GM18520 (cell line): ENCODE measurements at regions not wholly inside any gene's neighbourhood (a gene's known extent, or its start where the extent isn't known, plus 50 kb on each side); places are given as distances from the start of the nearest gene placed in this dataset.
"Not testable (repeated sequence)": the region's sequence is repeated elsewhere in the genome, so short reads cannot be mapped to it uniquely, and the experiment has no call there.

Experiments
- ATAC-seq: cut with Tn5 transposase; IDR thresholded peaks from one replicate; pipeline ENCODE4 v1.9.1; 2021; ENCODE audit not compliant: unreplicated experiment

DNA sequence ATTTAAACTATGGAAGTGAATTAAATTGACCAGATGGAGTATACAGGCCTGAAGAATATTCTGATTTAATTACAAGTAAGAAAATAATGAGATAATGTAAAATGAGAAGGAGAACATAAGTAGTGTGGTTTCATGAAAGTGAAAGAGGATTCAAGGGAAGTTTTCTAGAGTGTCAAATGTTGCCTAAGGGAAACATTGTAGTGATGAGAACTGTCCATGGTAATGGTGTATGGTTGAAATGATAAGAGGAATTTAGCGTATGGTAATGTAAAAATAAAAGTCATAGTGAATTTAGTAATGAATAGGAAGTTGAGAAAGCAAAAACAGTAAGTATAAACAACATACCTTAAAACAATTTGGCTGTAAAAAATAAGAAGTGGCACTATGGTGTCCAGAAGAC is 1954.6 kb upstream of the FLRT2 start:
- no peak for ATAC-seq

DNA sequence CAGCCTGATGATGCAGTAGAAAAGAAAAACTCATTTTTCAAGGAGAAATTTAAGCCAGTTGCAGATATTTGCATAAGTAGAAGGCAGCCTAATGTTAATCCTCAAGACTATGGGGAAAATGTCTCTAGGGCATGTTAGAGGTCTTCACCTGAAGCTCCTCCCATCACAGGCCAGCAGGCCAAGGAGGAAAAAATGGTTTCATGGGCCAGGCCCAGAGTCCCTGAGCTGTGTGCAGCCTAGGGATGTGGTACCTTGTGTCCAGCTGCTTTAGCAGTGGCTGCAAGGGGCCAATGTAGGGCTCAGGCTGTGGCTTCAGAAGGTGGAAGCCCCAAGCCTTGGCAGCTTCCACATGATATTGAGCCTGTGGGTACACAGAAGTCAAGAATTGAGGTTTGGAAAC is 1946.7 kb upstream of the FLRT2 start:
- no peak for ATAC-seq

DNA sequence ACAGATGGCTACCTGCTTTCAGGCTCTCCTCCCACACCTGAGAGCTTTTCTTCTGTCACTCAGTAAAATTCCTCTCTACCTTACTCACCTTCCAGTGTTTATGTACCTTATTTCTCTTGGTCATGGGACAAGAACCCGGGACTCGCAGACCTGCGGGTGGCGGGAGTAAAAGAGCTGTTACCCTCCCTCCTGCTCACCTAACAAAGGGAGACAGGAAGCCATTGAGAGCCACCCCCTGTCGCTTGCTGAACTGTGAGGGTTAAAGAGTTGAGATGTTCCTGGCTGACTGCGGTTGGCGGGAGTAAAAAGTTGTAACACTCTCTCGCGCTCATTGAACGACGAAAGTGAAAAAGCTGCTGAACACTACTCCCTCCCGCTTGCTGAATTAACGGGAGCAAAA is 1935.1 kb upstream of the FLRT2 start:
- no peak for ATAC-seq

DNA sequence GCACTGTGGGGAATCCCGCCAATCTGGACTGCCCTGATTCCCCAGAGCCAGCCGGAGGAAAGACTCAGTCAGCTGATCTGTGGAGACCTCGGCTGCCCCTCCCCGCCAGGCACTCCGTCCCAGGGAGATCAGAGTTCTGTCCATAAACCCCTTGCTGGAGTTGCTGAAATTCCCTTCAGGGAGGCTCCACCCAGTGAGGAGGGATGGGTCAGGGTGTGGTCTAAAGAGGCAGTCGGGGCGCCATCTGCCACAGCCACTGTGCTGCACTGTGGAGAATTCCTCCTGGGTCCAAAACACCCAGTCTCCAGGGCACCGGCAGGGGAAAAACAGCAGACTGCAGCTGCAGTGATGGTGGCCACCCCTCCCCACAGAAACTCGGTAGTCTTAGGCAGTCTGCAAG is 1922.3 kb upstream of the FLRT2 start:
- ATAC-seq, result no peak

DNA sequence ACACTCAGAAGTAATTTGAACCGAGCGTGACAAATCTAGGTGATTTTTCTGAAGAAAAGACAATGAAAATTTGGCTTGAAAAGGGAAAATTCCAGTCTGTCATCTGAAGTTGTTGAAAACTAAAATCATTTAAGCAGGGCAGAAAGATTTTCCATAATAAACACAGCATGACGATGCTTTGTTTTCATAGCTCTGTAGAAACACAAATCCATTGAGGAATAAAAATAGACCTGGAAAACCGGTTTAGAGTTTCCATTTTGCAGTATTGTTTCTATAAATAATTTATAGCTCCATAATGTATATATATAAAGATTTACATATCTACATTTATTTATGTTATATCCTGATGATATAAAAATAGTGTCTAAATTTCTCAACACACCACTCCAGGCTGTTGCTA is 1918.5 kb upstream of the FLRT2 start:
- ATAC-seq, result no peak

DNA sequence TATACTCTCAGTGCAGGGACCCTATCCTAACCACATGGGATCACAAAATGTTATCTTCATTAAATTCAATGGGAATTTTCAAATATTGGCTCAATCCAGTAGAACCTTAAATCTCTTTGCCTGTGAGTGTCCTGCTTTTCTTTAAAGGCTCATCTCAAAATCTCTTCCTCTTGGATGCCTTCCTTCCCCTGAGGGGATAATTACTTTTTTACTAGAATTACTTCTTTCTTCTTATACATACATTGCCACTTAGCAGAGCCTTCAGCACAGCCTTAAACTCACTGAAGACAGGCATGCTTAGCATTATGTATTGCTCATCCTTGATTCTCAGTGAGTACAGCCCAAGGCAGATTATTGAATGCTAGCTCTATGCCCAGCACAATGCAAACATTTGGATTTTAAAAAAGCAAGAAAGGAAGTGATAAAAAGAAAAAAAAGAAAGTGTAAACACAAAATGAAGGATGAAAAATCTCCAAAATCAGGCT is 1918.0 kb upstream of the FLRT2 start:
- ATAC-seq, result no peak

DNA sequence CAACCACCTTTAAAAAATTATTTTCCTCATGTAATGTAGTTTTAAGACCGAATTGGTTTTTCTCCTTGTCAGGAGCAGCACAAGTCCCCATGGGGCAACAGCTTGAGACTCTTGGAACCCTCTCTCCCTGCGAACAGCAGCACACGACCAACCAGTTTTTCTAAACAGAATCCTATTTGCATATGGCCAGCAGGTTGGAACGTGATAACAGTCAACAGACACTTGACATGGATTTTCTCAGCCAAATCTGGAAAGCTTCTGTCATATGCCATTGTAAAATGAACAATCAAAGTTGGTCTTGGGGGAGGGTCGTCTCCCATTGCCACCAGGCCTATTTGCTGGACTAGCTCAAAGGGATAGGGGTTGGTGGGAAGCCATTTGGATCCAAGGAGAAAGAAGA is 1915.0 kb upstream of the FLRT2 start:
- ATAC-seq, result no peak

DNA sequence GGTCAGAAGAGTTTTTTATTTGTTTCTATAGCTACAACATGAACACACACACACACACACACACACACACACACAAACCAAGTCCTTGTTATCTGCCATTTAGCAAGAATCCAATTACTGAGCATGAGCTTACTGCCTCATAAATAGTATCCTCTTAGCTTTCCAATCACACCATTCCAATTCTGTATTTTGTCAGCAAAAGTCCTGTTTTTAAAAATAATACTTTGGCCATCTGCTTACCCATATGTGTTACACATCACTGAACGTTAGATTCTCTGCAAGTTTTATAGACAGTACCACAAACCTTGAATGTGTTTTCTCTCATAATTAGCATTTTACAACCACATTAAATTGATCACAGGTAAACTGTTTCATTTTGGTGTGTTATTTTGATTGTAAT is 1905.4 kb upstream of the FLRT2 start:
- no peak for ATAC-seq

DNA sequence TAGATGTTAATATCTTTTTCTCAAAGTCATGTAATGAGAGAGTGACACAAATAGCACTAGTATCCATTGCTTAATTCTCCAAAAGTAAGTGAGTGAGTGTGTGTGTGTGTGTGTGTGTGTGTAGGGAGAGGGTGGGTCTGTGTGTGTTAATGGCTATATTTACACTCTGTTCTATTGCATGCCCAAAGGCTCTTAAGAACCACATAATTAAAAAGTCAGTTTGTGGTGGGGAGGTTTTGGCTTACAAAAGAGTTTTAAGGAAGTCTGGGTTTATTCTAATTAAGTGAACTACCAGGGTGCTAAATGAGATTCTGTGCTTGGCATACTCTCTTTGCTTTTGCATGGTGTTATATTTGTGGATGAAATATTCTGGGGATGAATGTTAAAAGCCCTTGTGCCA is 1897.6 kb upstream of the FLRT2 start:
- ATAC-seq, result no peak

DNA sequence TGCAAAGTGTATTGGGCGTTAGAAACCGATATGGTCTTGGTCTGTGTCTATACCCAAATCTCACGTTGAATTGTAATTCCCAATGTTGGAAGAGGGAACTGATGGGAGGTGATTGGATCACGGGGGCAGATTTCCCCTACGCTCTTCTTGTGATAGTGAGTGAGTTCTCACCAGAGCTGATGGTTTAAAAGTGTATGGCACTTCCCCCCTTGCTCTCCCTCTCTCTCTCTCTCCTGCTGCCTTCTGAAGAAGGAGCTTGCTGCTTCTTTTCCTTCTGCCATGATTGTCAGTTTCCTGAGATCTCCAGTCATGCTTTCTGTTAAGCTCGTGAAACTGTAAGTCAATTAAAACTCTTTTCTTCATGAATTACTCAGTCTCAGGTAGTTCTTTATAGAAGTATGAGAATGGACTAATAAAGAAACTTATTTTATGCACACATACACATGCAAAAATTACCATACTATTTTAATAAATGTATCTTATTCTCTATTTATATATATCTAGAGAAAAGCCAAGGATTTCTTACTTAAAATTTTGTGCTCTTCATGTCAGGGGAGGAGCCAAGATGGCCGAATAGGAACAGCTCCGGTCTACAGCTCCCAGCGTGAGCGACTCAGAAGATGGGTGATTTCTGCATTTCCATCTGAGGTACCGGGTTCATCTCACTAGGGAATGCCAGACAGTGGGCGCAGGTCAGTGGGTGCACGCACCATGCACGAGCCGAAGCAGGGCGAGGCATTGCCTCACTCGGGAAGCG is 1891.0 kb upstream of the FLRT2 start:
- no peak for ATAC-seq

DNA sequence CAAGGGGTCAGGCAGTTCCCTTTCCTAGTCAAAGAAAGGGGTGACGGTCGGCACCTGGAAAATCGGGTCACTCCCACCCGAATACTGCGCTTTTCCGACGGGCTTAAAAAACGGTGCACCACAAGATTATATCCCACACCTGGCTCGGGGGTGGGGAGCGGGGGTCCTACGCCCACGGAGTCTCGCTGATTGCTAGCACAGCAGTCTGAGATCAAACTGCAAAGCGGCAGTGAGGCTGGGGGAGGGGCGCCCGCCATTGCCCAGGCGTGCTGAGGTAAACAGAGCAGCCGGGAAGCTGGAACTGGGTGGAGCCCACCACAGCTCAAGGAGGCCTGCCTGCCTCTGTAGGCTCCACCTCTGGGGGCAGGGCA is 1890.5 kb upstream of the FLRT2 start:
- ATAC-seq, result not testable (repeated sequence)

DNA sequence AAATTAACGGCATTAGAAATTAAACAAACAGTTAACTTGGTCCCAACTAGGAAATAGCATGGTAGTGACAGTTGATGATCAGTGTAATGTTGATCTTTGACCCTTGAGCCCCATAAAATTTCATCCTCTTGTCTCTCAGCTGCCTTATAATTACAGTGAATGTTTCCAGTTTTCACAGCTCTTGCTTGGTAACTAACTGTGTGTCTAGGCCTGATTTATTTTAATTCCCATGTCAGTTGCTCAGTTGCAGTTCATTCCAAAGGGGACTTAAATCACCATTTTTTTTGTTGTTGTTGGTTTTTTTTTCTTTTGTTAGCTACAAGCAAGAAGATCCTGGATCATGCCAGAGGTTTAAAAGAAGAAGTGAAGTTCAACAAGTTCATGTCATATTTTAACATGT is 1883.7 kb upstream of the FLRT2 start:
- no peak for ATAC-seq

DNA sequence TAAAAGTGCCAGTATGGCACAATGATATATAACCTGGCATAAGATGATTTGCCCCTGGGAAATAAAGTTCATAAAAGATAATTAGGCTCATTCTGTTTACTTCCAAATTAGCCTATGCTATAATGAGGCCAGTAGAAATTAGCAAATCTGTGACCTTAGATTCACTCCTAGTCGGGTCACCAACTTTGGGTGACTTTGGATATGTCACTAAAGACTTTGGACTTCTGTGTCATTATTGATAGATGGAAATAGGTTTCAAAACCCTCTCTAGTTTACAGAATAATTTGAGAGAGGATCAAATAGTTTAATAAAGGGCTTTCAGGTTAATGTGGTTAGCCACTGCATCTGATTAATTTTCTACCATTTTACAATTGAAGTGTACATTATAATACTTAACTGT is 1869.3 kb upstream of the FLRT2 start:
- ATAC-seq, result no peak

DNA sequence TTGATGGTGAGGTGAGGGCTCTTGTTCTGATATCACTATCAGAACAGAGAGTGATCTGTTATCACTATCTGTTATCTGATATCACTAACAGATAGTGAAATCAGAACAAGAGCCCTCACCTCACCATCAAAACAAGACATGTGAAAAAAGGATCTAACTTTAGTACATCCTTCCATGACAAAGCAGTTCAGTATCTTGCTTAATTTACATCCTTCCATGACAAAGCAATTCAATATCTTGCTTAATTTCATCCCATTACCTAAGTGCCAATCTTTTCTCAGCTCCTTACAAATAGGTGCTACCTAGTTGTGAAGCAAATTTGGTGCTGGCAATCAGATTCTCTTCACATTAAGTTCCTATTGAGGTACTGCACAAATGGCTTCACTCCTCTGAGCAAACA is 1865.6 kb upstream of the FLRT2 start:
- ATAC-seq, result no peak

DNA sequence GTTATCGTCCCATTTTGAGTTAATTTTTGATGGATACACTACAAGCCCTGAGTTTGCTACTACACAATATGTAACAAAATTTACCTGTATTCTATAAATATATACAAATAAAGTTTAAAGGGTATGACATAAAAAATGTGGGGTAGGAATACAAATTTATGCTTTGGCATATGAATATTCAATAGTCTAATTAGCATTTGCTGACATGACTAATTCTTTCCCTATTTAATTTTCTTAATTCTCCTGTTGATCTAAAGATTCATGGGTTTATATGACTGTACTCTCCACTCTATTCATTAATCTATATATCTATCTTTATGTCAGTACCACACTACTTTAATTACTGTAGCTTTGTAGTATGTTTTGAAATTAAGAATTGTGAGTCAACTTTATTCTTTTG is 1840.7 kb upstream of the FLRT2 start:
- ATAC-seq, result no peak

DNA sequence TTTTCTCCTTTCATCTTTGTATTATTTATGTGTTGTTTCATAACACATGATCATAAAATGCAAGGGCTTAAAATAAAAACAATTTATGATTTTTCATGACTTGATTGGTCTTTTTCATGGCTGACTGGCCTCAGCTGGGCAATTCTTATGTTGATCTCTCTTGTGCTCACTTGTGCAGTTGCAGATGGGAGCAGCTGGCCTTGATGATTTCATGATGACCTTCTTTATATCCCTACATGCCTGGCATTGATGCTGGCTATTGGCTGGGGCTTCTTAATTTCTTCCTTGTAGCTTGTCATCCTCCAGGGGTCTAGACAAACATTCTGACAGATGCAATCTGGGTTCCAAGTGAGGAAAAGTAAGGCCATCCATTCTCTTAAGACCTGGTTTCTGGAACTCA is 1832.8 kb upstream of the FLRT2 start:
- ATAC-seq, result no peak

DNA sequence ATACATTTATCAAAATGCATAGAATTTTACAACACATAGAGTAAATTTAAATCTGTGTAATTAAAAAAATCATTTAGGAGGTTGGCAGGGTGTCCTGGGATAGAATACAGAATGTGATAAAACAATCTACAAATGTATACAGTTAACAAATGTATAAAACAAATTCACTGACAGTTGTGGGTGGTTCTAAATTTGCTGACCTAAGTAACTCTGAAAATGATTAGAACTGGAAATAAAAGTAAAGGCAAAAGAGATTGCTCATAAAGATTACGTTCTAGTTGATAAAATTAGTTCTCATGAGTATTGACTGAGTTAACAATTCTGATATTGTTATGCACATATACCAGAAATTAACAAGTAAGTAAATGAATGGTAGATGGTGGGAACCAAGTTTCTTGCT is 1827.3 kb upstream of the FLRT2 start:
- ATAC-seq, result no peak

DNA sequence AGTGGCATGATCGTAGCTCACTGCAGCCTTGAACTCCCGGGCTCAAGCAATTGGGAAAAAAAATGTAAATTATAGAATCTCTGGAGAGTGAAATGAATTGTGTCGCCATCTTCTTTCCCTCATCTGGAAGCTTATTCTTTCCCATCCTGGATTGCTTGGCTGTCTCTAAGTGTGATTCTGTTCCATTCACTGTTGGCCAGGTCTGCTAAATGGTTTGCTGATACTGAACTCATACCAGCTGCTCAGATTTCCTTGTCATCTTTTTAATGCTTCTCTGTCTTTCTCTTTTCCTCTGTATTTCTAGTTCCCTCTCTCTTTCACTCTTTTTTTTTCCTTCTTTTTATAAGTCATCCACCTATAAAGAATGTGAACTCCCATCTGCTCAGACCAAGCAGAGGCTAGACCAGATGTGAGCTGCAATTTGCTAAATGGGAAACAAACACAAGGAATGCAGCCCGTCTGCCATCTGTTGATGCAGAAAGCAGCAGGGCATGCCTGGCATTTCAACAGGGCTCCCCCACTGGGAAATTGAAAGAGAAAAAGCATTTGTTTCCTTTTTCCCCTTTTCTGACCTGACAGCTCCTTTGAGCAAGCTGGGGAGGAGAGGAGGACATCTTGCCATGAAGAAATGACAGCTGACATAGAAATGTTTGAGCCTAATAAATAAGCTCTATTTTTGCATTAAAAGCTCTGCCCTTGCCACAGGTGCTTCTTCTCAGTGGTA is 1823.6 kb upstream of the FLRT2 start:
- no peak for ATAC-seq

DNA sequence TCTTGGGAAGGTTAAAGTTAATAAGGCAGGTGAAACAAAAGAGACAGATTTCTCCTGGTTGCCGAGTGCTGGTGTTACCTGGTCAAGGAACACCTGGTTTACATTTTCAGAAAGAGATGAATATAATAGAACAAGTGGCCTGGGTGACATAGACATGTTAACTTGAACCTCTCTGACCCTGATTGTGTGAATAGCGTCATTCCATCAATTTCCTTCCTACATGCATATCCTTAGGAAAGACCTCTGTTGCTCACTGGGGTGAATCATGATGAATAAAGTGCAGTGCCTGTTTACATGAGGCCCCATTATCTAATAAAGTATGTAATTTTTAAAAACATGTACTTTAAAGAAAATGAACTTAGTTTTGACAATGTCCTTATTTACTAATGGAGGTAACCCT is 1822.9 kb upstream of the FLRT2 start:
- ATAC-seq, result no peak

DNA sequence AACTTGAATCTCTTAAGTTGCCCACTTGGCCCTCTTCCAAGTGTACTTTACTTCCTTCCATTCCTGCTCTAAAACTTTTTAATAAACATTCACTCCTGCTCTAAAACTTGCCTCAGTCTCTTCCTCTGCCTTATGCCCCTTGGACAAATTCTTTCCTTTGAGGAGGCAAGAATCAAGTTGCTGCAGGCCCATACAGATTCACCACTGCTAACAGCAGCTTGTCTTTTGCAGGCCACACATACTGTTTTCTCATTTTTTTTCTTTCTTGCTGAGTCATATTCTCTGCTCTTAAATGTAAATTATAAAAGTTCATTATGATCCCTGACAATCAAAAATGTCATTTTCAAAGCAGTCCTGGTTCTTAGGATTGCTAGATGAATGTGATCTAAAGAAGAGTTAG is 1820.8 kb upstream of the FLRT2 start:
- no peak for ATAC-seq

DNA sequence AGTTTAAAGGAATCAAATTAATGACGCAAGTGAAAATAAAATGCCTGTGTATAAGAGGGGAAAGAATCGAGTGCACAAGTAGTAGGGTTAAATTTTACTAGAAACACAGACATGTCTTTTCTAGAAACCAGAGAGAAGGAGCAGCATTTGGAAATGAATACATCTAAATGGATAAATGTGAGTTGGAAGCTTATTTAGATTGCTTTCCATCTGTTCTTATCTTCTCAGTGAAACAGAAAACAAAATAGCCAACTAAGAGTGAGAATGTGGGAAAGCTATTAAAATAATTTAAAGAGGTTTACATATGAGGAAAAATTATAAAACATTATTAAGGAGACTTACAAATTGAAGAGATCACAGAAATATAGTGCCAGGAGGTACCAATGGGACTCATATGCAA is 1818.9 kb upstream of the FLRT2 start:
- no peak for ATAC-seq

DNA sequence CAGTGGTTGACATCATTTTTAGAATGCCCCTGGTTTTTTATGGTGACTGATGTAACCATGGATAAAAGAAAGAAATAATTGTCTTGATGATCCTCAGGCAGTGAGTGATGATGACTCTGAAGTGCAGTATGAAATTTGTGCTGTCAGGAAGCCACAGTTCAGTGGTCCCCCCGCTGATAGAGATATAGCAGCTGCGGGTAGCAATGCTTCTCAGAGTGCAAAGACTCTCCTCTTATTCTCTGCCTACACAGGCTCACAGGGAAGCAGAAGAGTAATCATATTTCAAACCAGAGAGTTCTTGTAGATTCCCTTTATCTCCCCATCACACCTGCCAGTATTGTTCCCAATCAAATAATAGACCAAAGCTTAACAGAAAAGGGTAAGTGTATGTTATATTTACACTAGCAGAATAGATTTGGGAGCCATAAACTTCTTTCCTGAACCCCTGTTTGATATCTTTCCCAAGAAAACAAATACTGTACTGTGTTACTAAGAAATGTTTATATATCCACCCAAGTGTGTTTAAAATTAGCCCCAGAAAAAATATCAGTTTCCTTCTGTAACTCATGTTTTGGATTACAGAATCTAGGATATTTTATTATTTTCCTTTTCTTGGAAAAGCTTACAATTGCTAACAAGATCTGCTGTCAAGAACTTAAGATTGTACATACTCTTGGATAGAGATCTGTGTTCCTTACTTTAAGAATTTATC is 1817.4 kb upstream of the FLRT2 start:
- ATAC-seq, result no peak
